ENCODE measurements at regions not wholly inside any gene's neighbourhood (a gene's known extent, or its start where the extent isn't known, plus 50 kb on each side); places are given as distances from the start of the nearest gene placed in this dataset.

DNA sequence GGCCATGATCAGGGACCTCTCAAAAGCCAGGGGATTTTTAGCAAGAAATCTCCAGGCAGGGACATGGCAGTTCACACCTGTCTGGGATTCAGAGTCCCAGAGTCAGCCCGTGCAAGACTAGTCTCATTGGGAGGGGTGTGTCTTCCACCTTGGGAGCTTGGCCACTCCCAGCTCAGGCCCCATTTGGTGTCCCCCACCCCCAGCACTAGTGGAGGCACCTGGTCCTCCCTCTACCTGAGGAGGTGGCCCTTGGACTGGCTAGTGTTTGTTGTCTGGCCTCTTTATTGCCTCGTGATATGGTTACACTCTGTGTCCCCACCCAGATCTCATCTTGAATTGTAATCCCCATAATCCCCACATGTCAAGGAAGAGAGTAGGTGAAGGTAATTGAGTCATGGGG is 140.8 kb upstream of the PHACTR3 start:
- DNase-seq = no peak

DNA sequence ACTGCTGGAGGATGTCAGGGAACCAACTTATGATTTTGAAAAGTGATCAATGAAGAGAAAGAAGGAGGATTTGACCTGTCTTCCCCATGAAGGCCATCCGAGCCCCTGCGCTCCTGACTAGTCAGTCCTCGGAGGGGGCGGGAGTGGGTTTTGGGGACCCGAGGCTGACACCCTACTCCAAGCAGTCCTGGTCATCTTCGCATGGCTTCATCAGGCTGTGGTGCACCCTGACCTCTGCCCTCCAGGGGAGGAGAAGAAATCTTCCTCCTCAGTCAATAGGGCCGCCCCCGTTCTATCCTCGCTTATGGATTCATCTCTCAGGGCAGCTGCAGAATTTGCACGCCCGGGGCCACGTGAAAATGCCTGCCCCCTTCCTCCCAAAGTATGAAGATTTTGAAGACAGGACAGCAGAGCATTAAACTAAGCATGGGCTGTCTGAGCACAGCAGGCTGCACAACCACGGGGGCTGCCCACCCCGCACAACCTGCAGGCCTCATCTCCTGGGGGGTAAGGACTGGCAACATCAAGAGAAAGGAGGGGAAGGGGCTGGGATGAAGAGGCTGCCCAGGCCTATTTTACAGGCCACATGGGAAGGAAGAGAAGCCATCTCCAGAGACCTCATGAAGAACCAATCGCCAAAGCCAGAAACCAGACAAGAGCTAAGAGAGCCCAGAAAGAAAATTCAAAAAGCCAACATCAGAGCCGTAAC is 138.1 kb upstream of the PHACTR3 start:
- DNase-seq = no peak

DNA sequence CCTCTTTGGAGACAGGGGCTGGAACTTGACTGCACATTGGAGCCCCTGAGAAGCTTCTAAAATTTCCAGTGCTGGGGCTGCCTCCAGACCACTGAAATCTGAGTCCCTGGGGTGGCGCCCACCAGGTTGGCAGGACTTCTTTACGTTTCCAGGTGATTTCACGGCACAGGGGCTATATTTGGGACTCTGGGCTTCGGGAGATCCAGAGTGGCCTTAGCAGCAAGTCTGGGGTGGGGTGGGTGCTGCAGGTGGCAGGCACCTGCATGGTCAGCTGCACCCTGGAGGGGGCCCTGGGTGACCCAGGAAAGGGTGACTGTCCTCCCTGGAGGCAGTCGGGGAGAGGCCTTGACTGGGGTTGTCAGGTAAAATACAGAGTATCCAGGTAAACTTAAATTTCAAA is 135.5 kb upstream of the PHACTR3 start:
- DNase-seq = no peak

DNA sequence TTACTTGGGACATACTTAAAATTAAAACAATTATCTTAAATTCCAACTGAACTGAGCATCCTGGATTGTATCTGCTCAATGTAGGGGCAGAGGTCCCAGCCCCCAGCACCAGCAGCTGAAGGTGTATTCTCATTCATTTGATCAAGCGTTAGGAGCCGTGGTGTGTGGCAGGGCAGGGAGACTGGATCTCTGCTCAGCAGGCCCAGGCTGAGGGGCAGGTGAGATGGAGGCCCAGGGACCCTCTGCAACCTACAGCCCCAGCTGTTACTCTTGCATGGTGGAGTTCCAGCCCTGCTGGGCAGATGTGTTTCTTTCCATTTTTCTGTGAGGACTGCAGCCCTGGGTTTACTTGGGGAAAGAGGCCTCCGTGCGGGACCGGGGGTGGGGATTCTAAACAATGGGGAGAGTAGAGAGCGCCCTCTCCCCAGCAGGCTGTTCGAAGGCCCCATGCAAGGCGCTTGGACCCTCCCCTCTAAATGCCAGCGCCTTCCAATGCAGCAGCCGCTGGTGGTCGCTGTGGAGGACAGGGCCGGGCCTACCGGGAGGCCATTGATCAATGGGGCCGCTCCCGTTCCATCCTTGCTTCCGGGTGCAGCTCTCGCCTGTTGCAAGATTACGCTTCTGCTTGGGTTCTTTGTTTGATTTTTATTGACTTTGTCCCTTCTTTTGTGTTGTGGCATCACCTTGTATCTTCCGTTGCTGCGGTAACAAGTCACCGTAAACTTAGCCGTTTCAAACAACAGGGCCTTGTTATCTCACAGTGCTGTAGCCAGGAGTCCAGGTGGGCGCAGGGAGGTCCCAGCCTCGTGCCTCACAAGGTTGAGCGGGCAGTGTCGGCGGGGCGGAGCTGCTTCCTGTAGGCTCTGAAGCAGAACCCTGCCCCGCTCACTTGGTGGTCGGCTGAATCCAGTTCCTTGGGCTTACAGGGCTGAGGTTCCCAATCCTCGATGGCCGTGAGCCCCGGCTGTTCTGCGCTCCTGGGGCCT is 134.8 kb upstream of the PHACTR3 start:
- DNase-seq = peak in 2 of 3 experiments; percentile 12 to 27

DNA sequence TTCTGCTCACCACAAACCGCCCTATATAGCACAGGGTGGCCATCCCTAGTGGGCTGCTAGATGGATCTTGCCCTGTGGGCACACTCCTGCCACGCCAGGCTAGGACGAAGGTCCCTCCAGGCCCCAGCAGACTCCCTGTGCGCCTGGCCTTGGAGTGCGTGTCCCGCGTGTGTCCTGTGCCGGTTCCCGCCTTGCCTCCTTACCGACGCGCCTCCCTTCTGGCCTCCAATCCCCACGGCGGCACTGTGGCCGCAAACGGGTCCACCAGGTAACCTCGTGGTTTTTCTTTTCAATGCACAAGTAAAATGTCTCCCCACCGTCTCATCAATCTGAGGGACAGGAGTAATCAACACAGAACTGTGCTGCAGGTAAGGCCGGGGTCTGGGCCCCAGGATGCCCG is 133.8 kb upstream of the PHACTR3 start:
- no peak for DNase-seq

DNA sequence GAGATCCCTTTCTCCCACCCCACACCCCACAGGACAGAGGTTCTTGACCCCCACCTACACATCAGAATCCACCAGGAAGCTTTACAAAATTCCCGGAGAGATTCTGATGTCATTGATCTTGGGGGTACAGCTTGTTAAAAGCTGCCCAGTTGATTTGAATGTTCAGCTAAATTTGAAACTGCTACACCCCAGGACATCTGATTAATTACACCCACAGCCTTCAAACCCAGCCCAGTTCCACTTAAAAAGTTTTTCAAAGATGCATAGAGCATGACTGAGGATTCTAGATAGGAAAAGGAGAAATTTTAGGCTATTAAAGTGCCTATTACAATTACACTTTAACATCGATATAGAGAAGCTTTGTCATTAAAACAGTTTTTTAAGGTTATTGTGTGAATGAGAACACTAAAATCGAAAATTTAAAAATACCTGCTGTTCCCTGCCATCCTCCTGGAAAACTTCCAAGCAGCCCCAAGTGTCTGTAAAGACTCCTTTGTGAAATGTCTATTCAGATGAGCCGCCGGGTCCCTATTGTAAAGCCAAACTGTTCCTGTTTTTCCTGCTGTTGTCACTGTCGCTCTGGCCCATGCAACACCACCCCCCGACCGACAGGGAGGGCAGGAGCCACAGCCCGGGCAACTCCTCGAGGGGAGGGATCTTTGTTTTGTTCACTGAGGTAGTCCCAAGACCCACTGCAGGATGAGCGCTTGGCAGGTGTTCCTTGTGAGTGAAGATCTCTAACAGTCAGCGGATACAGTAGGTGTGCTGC is 132.5 kb upstream of the PHACTR3 start:
- no peak for DNase-seq

DNA sequence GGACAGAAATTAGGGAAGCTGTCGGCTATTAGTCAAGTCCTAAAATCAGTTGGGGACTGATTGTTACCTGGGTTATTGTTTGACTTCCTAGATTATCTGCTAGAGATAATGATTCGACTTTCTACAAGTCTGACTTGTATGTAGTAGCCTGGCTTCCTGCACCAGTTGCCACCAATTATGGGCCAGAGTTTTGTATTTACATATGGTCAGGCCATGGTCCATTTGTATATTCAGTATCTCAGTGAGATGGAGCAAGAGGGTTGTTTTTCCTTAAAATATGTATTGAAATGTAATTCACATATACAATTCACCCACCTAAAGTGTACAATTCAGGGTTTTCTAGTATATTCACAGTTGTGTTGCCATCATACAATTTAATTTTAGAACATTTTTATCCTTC is 130.6 kb upstream of the PHACTR3 start:
- DNase-seq = no peak

DNA sequence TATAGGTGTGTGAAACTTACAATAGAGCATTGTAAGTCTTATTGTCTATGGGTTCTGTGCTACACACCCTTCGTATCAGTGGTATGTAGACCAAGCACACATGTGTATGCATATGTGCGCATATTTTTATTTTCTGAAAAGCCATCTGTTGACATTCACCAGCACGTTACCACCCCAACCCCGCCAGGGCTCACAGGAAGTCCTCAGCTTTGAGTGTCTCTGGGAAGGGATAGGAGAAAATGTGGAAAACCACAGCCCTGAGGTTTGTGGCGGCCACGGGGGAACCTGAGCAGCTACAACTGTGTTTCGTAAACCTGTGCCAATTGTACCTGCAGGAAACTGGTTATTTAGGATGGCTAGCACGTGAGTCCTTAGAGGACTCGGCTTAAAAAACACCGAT is 123.3 kb upstream of the PHACTR3 start:
- DNase-seq = no peak

DNA sequence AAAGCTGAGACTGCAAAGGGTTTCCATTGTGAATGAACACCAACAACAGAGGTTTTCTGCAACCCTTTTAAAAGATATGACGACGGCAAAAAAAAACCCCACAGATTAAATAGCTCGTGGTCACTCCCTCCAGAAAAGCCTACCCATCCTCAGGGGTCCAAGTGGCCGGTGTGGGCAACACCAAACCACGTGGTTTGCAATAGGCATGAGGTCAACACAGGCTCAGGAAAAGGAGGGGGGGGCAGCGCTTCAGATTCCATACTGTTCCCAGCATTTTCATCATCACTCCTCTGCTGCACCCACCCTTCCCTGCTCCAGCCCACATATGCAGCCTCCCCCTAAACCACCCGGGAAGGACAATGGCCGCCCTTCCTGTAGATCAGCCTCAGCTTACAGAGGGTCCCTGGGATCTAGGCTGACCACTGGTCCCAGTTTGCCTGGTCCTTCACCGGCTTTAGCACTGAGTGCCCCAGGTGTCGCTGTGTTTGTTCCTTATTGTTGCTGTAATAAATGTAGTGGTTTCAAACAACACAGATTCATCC is 122.8 kb upstream of the PHACTR3 start:
- no peak for DNase-seq

DNA sequence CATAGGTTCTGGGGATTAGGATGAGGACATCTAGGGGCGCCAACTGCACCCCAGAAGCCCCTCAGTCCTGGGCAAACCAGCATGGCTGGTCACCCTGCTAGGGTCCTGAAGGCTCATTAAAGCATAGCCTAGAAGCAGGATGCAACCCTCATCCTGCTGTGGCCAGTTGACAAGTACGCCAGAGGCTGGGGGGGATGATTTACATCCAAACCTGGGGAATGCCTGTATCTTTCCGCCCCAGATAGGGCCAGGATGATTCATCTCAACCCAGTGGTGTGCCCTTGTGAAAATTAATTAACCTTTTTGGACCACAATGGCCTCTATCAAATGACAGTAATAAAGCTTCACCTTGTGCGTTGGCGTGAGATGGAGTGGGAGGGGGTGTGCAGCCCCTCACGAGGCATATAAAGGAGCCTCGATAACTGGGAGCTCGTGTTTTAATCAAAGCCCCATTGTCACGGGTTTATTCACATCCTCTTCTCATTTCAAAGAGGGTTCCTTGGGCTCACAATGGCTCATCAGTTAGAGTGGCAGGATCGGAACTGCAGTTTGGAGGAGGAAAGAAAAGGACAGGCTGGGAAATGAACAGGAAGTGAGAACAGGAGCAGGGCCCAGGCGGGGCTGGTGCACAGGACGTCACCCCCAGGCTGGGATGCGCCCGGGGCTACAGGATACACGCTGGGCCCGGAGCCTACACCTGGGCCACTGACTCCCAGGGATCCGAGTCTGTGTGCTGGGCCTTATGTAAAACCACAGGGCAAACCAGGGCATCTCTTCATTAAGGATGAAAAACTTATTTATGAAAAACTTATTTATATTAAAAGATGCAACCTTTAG is 121.8 kb upstream of the PHACTR3 start:
- no peak for DNase-seq

DNA sequence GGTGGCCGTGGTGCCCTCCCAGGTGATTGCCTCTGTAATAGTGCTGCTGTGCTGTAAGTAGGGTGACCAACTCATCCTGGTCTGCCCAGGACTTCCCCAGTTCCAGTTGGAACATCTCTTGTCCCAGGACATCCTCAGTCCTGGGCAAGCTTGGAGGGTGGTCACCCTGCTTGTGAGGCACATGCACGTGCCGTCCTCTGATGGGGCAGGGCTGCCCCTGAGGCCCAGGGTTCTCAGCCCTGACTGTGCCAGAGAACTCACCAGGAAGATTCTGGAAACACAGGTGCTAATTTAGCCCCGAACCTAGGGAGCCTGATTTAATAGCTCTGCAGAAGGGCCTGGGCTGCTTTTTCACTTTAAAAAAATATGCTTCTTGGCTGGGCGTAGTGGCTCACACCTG is 120.9 kb upstream of the PHACTR3 start:
- no peak for DNase-seq

DNA sequence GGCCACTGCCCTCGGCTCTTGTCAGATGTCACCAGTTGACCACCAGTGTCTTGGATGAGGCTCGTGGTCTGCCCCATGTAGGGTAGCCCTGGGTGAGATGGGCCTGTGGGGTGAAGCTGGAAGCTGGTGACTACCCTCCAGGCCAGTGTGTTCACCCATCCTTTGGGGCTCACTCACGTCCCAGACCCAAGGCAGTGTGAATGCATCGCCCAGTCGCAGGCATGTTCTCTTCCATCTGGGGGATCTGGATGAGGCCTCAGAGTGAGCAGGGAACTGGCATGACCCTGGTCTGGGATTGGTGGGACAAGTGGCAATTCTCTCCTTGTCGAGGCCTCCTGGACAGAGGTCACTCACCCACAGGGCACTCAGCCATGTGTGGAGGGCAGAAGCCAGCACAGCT is 120.1 kb upstream of the PHACTR3 start:
- no peak for DNase-seq

DNA sequence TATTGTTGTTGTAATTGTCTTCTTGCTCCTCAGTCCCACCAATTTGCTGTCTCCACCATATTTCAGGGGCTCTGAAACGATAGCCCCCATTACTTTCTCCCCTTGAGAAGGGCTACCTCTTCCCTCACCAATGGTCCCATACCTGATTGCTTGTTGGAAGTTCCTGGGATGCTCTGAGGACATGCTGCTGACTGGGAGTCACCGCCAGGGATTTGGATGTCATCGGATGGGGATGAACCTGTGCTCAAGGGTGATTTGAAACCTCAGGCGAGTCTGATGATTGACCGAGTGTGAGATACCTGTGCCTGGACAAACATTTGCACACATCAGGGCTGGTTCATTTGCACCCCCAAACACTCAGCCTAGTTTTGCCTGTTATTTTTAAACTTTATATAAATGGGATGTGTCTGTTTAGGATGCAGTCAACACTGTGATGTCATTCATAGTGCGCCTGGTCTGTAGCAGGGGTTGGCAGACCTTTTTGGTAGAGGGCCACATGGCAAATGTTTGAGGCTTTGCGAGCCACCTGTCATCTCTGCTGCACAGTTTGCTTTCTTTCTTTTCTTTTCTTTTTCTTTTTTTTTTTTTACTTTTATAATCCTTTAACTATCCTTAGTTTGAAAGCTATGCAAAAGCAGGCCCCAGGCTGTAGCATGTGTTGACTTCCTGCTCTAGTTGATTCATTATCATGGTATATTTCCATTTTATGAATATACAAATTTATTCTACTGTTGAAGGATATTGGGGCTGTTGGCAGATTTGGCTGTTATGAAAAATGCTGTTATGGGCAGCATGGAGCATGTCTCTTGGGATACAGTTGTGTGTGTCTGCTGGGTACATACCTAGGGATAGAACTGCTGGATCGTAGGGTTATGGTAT is 118.5 kb upstream of the PHACTR3 start:
- no peak for DNase-seq

DNA sequence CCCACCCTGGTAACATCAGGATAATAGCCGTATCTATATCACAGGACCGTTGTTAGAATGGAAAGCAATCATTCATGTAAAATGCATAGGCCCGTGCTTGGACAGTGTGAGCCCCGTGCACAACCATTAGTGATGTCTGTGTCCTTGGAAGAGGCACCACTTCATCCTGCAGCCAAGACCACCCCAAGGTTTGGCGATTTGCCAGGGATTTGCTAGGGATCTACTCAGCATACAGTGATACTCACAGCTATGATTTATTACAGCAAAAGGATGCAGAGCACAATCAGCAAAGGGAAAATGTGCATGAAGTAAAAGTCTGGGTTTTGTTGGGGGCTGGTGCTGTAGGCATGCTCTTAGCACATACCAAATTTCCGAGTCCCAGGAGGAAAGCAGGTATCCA is 115.9 kb upstream of the PHACTR3 start:
- peak in 1 of 3 experiments; percentile 50 for DNase-seq

DNA sequence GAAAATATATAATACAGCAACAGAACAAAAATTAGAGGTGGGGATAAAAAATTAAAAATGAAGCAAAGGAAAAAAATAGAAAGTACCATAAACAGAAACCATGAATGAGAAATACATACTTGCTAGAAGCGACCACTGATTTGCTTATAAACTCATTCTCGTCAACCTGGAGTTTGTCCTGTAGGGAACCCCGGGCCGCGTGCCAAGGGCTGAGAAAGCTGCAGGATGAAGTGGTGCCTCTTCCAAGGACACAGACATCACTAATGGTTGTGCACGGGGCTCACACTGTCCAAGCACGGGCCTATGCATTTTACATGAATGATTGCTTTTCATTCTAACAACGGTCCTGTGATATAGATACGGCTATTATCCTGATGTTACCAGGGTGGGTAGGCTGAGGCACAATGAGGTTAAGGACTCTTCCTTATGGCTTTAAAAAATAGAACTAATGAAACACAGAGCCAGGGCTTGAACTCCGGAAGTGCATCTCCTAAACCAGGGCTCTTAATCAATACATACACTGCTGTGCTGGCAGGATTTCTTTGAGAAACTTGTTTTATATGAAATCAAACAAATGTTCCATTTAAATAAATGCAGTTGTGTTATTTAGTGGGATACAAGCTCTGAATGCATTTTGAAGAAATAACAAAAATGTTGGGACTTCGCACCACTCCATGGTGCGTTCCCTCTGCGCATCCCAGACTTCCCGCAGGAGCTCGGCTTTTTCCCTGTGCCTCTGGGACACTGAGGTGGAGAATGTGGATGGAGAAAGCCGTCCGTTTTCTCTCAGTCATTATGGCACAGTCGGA is 113.9 kb upstream of the PHACTR3 start:
- DNase-seq = peak in 1 of 3 experiments; percentile 22

DNA sequence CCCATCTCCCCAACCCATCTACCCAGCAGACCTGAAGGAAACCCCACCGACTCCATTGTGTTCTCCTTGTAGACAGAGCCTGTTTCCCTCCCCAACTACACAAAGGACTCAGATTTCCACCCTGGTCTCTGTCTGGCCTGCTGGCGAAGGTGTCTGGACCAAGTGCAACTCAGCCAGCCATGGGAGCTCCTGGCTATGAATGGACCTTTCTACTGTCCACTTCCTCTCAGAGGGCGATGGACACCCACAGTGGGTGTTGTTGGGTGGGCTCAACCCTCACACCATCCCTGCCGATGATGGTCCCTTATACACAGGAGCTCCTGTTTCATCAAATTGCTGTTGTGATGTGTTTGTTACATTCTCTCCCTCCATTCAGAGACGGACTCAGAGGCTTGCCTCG is 112.5 kb upstream of the PHACTR3 start:
- no peak for DNase-seq

DNA sequence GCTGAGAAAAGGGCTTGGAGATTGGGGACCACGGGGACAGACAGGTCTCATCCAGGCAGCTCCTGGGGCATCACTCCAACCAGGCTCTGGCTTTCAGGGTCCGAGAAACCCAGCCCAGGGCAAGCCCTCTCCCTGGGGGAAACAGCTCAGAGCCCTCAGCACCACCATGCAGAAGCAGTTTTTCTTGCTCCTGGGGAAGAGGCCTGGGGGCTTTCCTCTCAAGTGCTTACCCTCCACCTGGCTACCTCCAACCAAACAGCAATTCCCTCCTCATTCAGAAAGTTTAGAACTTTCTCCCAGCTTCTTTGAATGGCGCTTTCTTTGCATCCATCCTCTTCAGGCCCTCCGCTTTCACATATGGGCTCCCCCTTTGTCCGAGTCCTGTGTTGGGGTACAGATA is 110.4 kb upstream of the PHACTR3 start:
- no peak for DNase-seq

DNA sequence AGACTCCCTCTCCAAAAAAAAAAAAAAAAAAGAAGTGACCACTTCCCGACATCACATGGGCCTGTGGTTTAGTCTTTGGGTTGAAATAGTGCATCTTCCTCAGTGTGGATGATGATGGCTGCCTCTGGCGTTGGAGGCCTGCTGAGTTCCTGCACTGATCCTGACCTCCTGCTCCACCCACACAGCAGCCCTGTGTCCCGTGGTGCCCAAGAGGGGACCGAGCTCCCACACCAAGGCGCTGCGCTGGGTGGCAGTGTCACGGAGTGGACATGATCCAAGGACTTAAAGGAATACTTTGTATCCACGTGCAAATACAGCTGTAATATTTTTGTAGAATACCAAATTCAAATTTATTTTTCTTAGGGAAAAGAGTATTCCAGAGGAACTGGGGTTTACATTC is 109.2 kb upstream of the PHACTR3 start:
- DNase-seq = no peak

DNA sequence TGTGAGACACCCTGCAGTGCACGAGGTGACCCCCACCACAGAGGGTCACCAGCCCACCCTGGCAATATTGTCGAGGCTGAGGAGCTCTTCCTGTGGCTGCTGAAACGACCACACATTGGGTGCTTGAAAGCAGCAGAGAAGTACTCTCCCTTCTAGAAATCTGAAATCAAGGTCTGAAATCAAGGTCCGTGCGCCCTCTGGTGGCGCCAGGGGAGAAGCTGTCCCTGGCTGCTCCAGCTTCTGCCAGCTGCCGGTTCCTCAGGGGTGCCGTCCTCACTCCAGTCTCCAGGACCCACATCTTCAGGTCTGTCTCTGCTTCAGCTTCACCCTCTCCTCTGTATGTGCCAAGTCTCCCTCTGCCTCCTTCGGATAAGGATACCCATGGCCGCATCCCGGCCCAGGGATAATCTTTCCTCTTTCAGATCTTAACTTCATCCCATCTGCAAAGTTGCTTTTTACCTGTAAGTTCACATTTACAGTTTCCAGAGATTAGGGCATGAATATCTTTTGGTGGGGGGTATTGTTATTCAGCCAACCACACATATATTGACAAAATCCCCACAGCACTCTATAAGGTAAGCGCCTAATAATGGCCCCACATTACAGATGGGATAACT is 108.3 kb upstream of the PHACTR3 start:
- peak; percentile 66 to 89 (median 70) for DNase-seq

DNA sequence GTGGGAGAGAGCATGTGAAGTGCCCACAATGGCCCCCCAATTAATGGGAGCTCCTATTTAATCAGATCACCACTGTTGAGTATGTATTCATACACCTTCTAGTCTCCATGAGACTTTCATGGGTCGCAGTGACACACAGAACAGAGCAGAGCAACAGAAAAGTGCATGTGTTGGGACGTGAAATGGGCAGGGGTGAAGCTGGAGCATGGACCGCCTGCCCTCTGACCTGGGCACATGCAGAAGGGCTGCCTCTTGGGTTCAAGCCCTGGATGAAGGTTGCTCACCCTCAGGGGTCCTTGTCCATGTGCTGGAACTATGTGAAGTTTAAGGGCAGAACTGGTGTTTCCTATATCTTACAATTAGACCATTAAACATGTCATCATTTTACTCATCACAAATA is 106.0 kb upstream of the PHACTR3 start:
- no peak for DNase-seq

All from NCI-H1417 (cell line).